ENCODE measurements at regions not wholly inside any gene's neighbourhood (a gene's known extent, or its start where the extent isn't known, plus 50 kb on each side); places are given as distances from the start of the nearest gene placed in this dataset.
"Not testable (repeated sequence)": the region's sequence is repeated elsewhere in the genome, so short reads cannot be mapped to it uniquely, and the experiment has no call there.

GRCh38 chr5:39631958-39632357, 207.2 kb upstream of the DAB2 start:
- Histone ChIP-seq H3K9me3 (ENCODE audit: control insufficient read depth in 1 of 2, low read length in 2 of 2) (no peaks in the 10 kb centered on the region), H3K27ac (ENCODE audit: low read length) (no peak overlapping the region), H3K4me3 (ENCODE audit: low read depth in 1 of 2, low read length in 2 of 2) (no peak overlapping the region), H3K4me1 (ENCODE audit: control insufficient read depth in 1 of 2, insufficient read depth in 2 of 2, low read length in 2 of 2) (no peaks in the 10 kb centered on the region), H3K36me3 (ENCODE audit: control insufficient read depth in 1 of 2, insufficient read depth in 2 of 2, low read length in 2 of 2) (no peaks in the 10 kb centered on the region), H3K27me3 (ENCODE audit: low read depth, low read length) (no peaks in the 10 kb centered on the region)

- no peaks in the 10 kb centered on the region for H3K9me3 ChIP-seq (ENCODE audit: control insufficient read depth in 1 of 2, low read length in 2 of 2)
- H3K27me3 ChIP-seq (ENCODE audit: low read depth, low read length), result no peaks in the 10 kb centered on the region
- H3K4me3 ChIP-seq (ENCODE audit: low read depth in 1 of 2, low read length in 2 of 2), result no peak overlapping the region
- H3K27ac ChIP-seq (ENCODE audit: low read length), result no peak overlapping the region
- no peaks in the 10 kb centered on the region for H3K36me3 ChIP-seq (ENCODE audit: control insufficient read depth in 1 of 2, insufficient read depth in 2 of 2, low read length in 2 of 2)
- no peaks in the 10 kb centered on the region for H3K4me1 ChIP-seq (ENCODE audit: control insufficient read depth in 1 of 2, insufficient read depth in 2 of 2, low read length in 2 of 2)
These were observed 205.2 kb upstream of the DAB2 start for GRCh38 chr5:39629946-39630345.

GRCh38 chr5:39628348-39628747, 203.6 kb upstream of the DAB2 start:
- Histone ChIP-seq H3K9me3 (ENCODE audit: control insufficient read depth in 1 of 2, low read length in 2 of 2) (no peaks in the 10 kb centered on the region), H3K27me3 (ENCODE audit: low read depth, low read length) (no peaks in the 10 kb centered on the region), H3K4me3 (ENCODE audit: low read depth in 1 of 2, low read length in 2 of 2) (no peak overlapping the region), H3K27ac (ENCODE audit: low read length) (no peak overlapping the region), H3K36me3 (ENCODE audit: control insufficient read depth in 1 of 2, insufficient read depth in 2 of 2, low read length in 2 of 2) (no peaks in the 10 kb centered on the region), H3K4me1 (ENCODE audit: control insufficient read depth in 1 of 2, insufficient read depth in 2 of 2, low read length in 2 of 2) (peaks cover 0 to 5% of the 10 kb centered on the region in 2 donors)

- Histone ChIP-seq H3K27me3 (ENCODE audit: low read depth, low read length) (no peaks in the 10 kb centered on the region), H3K27ac (ENCODE audit: low read length) (peak overlapping the region; percentile 24), H3K4me1 (ENCODE audit: control insufficient read depth in 1 of 2, insufficient read depth in 2 of 2, low read length in 2 of 2) (peaks cover 0 to 5% of the 10 kb centered on the region in 2 donors), H3K36me3 (ENCODE audit: control insufficient read depth in 1 of 2, insufficient read depth in 2 of 2, low read length in 2 of 2) (no peaks in the 10 kb centered on the region), H3K9me3 (ENCODE audit: control insufficient read depth in 1 of 2, low read length in 2 of 2) (no peaks in the 10 kb centered on the region), H3K4me3 (ENCODE audit: low read depth in 1 of 2, low read length in 2 of 2) (no peak overlapping the region)
These were observed 200.1 kb upstream of the DAB2 start for GRCh38 chr5:39624890-39625289.

GRCh38 chr5:39624268-39624886, 199.6 kb upstream of the DAB2 start:
- no peaks in the 10 kb centered on the region for H3K9me3 ChIP-seq (ENCODE audit: control insufficient read depth in 1 of 2, low read length in 2 of 2)
- no peak overlapping the region for H3K4me3 ChIP-seq (ENCODE audit: low read depth in 1 of 2, low read length in 2 of 2)
- peak overlapping the region; percentile 24 for H3K27ac ChIP-seq (ENCODE audit: low read length)
- H3K4me1 ChIP-seq (ENCODE audit: control insufficient read depth in 1 of 2, insufficient read depth in 2 of 2, low read length in 2 of 2), result peaks cover 0 to 5% of the 10 kb centered on the region in 2 donors
- no peaks in the 10 kb centered on the region for H3K36me3 ChIP-seq (ENCODE audit: control insufficient read depth in 1 of 2, insufficient read depth in 2 of 2, low read length in 2 of 2)
- H3K27me3 ChIP-seq (ENCODE audit: low read depth, low read length), result no peaks in the 10 kb centered on the region

- no peak overlapping the region for H3K4me3 ChIP-seq (ENCODE audit: low read depth in 1 of 2, low read length in 2 of 2)
- no peaks in the 10 kb centered on the region for H3K9me3 ChIP-seq (ENCODE audit: control insufficient read depth in 1 of 2, low read length in 2 of 2)
- H3K27ac ChIP-seq (ENCODE audit: low read length), result no peak overlapping the region
- H3K27me3 ChIP-seq (ENCODE audit: low read depth, low read length), result no peaks in the 10 kb centered on the region
- H3K4me1 ChIP-seq (ENCODE audit: control insufficient read depth in 1 of 2, insufficient read depth in 2 of 2, low read length in 2 of 2), result peaks cover 0 to 5% of the 10 kb centered on the region in 2 donors
- H3K36me3 ChIP-seq (ENCODE audit: control insufficient read depth in 1 of 2, insufficient read depth in 2 of 2, low read length in 2 of 2), result no peaks in the 10 kb centered on the region
These were observed 198.6 kb upstream of the DAB2 start for GRCh38 chr5:39623291-39623865.

GRCh38 chr5:39622281-39622680, 197.5 kb upstream of the DAB2 start:
- no peak overlapping the region for H3K4me3 ChIP-seq (ENCODE audit: low read depth in 1 of 2, low read length in 2 of 2)

GRCh38 chr5:39619168-39619818, 194.5 kb upstream of the DAB2 start:
- no peaks in the 10 kb centered on the region for H3K27me3 ChIP-seq (ENCODE audit: low read depth, low read length)
- no peaks in the 10 kb centered on the region for H3K36me3 ChIP-seq (ENCODE audit: control insufficient read depth in 1 of 2, insufficient read depth in 2 of 2, low read length in 2 of 2)
- H3K27ac ChIP-seq (ENCODE audit: low read length), result no peak overlapping the region
- H3K4me3 ChIP-seq (ENCODE audit: low read depth in 1 of 2, low read length in 2 of 2), result no peak overlapping the region
- H3K9me3 ChIP-seq (ENCODE audit: control insufficient read depth in 1 of 2, low read length in 2 of 2), result no peaks in the 10 kb centered on the region
- peaks cover 0 to under 1% of the 10 kb centered on the region in 2 donors for H3K4me1 ChIP-seq (ENCODE audit: control insufficient read depth in 1 of 2, insufficient read depth in 2 of 2, low read length in 2 of 2)

More at GRCh38 chr5:39622281-39622680, 197.5 kb upstream of the DAB2 start:
- Histone ChIP-seq H3K4me1 (ENCODE audit: control insufficient read depth in 1 of 2, insufficient read depth in 2 of 2, low read length in 2 of 2) (peaks cover 0 to 5% of the 10 kb centered on the region in 2 donors), H3K36me3 (ENCODE audit: control insufficient read depth in 1 of 2, insufficient read depth in 2 of 2, low read length in 2 of 2) (no peaks in the 10 kb centered on the region), H3K27ac (ENCODE audit: low read length) (no peak overlapping the region), H3K27me3 (ENCODE audit: low read depth, low read length) (no peaks in the 10 kb centered on the region), H3K9me3 (ENCODE audit: control insufficient read depth in 1 of 2, low read length in 2 of 2) (no peaks in the 10 kb centered on the region)

- Histone ChIP-seq H3K4me1 (ENCODE audit: control insufficient read depth in 1 of 2, insufficient read depth in 2 of 2, low read length in 2 of 2) (no peaks in the 10 kb centered on the region), H3K36me3 (ENCODE audit: control insufficient read depth in 1 of 2, insufficient read depth in 2 of 2, low read length in 2 of 2) (no peaks in the 10 kb centered on the region), H3K4me3 (ENCODE audit: low read depth in 1 of 2, low read length in 2 of 2) (no peak overlapping the region), H3K27ac (ENCODE audit: low read length) (no peak overlapping the region), H3K9me3 (ENCODE audit: control insufficient read depth in 1 of 2, low read length in 2 of 2) (no peaks in the 10 kb centered on the region), H3K27me3 (ENCODE audit: low read depth, low read length) (no peaks in the 10 kb centered on the region)
These were observed 193.6 kb upstream of the DAB2 start for GRCh38 chr5:39618391-39618790.

- Histone ChIP-seq H3K36me3 (ENCODE audit: control insufficient read depth in 1 of 2, insufficient read depth in 2 of 2, low read length in 2 of 2) (no peaks in the 10 kb centered on the region), H3K27me3 (ENCODE audit: low read depth, low read length) (no peaks in the 10 kb centered on the region), H3K4me3 (ENCODE audit: low read depth in 1 of 2, low read length in 2 of 2) (no peak overlapping the region), H3K27ac (ENCODE audit: low read length) (no peak overlapping the region), H3K4me1 (ENCODE audit: control insufficient read depth in 1 of 2, insufficient read depth in 2 of 2, low read length in 2 of 2) (no peaks in the 10 kb centered on the region), H3K9me3 (ENCODE audit: control insufficient read depth in 1 of 2, low read length in 2 of 2) (no peaks in the 10 kb centered on the region)
These were observed 191.4 kb upstream of the DAB2 start for GRCh38 chr5:39616131-39616530.

DNA sequence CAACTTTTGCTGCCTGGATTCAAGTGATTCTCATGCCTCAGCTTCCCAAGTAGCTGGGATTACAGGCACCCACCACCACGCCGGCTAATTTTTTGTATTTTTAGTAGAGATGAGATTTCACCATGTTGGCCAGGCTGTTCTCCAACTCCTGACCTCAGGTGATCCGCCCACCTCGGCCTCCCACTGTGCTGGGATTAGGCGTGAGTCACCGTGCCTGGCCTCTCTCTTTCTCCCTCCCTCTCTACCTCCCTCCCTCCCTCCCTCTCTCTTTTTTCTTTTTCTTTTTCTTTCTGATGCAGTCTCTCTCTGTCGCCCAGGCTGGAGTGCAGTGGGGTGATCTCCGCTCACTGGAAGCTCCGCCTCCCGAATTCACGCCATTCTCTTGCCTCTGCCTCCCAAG, 186.3 kb upstream of the DAB2 start:
- not testable (repeated sequence) for H3K27me3 ChIP-seq (ENCODE audit: low read depth, low read length); H3K27ac ChIP-seq (ENCODE audit: low read length); H3K4me3 ChIP-seq (ENCODE audit: low read depth in 1 of 2, low read length in 2 of 2); H3K9me3 ChIP-seq (ENCODE audit: control insufficient read depth in 1 of 2, low read length in 2 of 2); H3K36me3 ChIP-seq (ENCODE audit: control insufficient read depth in 1 of 2, insufficient read depth in 2 of 2, low read length in 2 of 2); H3K4me1 ChIP-seq (ENCODE audit: control insufficient read depth in 1 of 2, insufficient read depth in 2 of 2, low read length in 2 of 2)

Measured in muscle layer of duodenum (tissue), 2 donors.